WTC11 (cell line): ENCODE measurements at regions not wholly inside any gene's neighbourhood (a gene's known extent, or its start where the extent isn't known, plus 50 kb on each side); places are given as distances from the start of the nearest gene placed in this dataset.

ENCODE experiments used
- ATAC-seq: fragments of 200-7000 bp; cut with Tn5 transposase; 2 replicates; pipeline ENCODE4 v1.10.0; 2021; ENCODE audit warnings: mild to moderate bottlenecking, moderate library complexity
- CTCF ChIA-PET: fragments of 300-600 bp; sonication (Branson Sonifier 250); formaldehyde crosslinking; loops from one replicate; lab custom pipeline; 2021; ENCODE audit warnings: antibody characterized with exemption; lab: Charles Lee
- POLR2A ChIA-PET: fragments of 350-600 bp; sonication (Branson Sonifier 250); formaldehyde crosslinking; loops from one replicate; lab custom pipeline; 2021; ENCODE audit warnings: antibody characterized with exemption; lab: Charles Lee
- DNase-seq: peaks from one replicate; pipeline ENCODE4 v3.0.0; 2021; ENCODE audit warnings: low spot score
- H3K27ac Mint-ChIP-seq: 2 replicates; pipeline ENCODE4 v1.8.0; 2021; ENCODE audit warnings: mixed read lengths
- H3K27me3 Mint-ChIP-seq: 2 replicates; pipeline ENCODE4 v1.8.0; 2021; ENCODE audit warnings: low read depth, mild to moderate bottlenecking, moderate library complexity, mixed read lengths
- H3K36me3 Mint-ChIP-seq: 2 replicates; pipeline ENCODE4 v1.8.0; 2021; ENCODE audit warnings: mixed read lengths
- H3K4me1 Mint-ChIP-seq: 2 replicates; pipeline ENCODE4 v1.8.0; 2022; ENCODE audit warnings: mixed read lengths
- H3K4me3 Mint-ChIP-seq: 2 replicates; pipeline ENCODE4 v1.8.0; 2021; ENCODE audit warnings: mild to moderate bottlenecking, moderate library complexity, mixed read lengths
- H3K9me3 Mint-ChIP-seq: 2 replicates; pipeline ENCODE4 v1.8.0; 2021; ENCODE audit warnings: mixed read lengths
- AR ChIP-seq: fragments of 250-450 bp; sonication (Bioruptor Pico); IDR thresholded peaks from 2 replicates; pipeline ENCODE4 v1.9.0; 2021; ENCODE audit warnings: mild to moderate bottlenecking
- ARID4B ChIP-seq: sonication (generic); formaldehyde crosslinking; IDR thresholded peaks from 2 replicates; pipeline ENCODE4 v1.8.0; 2023; ENCODE audit warnings: missing genetic modification reagents, mild to moderate bottlenecking, borderline replicate concordance
- FOXP1 ChIP-seq: sonication (generic); formaldehyde crosslinking; IDR thresholded peaks from 2 replicates; pipeline ENCODE4 v1.8.0; 2022; ENCODE audit warnings: missing genetic modification reagents, mild to moderate bottlenecking, moderate library complexity, borderline replicate concordance
- KAT7 ChIP-seq: sonication (generic); formaldehyde crosslinking; IDR thresholded peaks from 2 replicates; pipeline ENCODE4 v1.8.1; 2023; ENCODE audit warnings: missing genetic modification reagents, mild to moderate bottlenecking, borderline replicate concordance
- NFATC4 ChIP-seq: fragments of 250-450 bp; sonication (Bioruptor Pico); IDR thresholded peaks from 2 replicates; pipeline ENCODE4 v1.9.0; 2021; ENCODE audit warnings: mild to moderate bottlenecking
- NFE2L1 ChIP-seq: sonication (generic); formaldehyde crosslinking; IDR thresholded peaks from 2 replicates; pipeline ENCODE4 v1.8.1; 2023; ENCODE audit warnings: missing genetic modification reagents
- NR3C1 ChIP-seq: sonication (generic); formaldehyde crosslinking; conservative IDR thresholded peaks from 2 replicates; pipeline ENCODE4 v1.8.1; 2023; ENCODE audit warnings: low read depth, mild to moderate bottlenecking, missing genetic modification reagents
- SMAD3 ChIP-seq: sonication (generic); formaldehyde crosslinking; IDR thresholded peaks from 2 replicates; pipeline ENCODE4 v1.8.0; 2022; ENCODE audit warnings: missing genetic modification reagents, mild to moderate bottlenecking, borderline replicate concordance
- TP53 ChIP-seq: sonication (generic); formaldehyde crosslinking; IDR thresholded peaks from 2 replicates; pipeline ENCODE4 v1.8.1; 2023; ENCODE audit warnings: mild to moderate bottlenecking, missing genetic modification reagents
- ZNF232 ChIP-seq: sonication (generic); formaldehyde crosslinking; IDR thresholded peaks from 2 replicates; pipeline ENCODE4 v1.8.0; 2022; ENCODE audit warnings: mild to moderate bottlenecking, missing genetic modification reagents
- ZNF425 ChIP-seq: fragments of 250-450 bp; sonication (Bioruptor Pico); conservative IDR thresholded peaks from 2 replicates; pipeline ENCODE4 v1.9.0; 2021; ENCODE audit warnings: mild to moderate bottlenecking
- TF ChIP-seq, protein P1 (sequence below): sonication (generic); formaldehyde crosslinking; IDR thresholded peaks from 2 replicates; pipeline ENCODE4 v1.8.1; 2022; ENCODE audit warnings: mild to moderate bottlenecking, missing genetic modification reagents, moderate library complexity, borderline replicate concordance
- TF ChIP-seq, protein P2 (sequence below): sonication (generic); formaldehyde crosslinking; IDR thresholded peaks from 2 replicates; pipeline ENCODE4 v1.8.1; 2023; ENCODE audit warnings: mild to moderate bottlenecking, moderate library complexity, missing genetic modification reagents
- TF ChIP-seq, protein P3 (sequence below): sonication (generic); formaldehyde crosslinking; IDR thresholded peaks from 2 replicates; pipeline ENCODE4 v1.8.0; 2022; ENCODE audit warnings: mild to moderate bottlenecking, missing genetic modification reagents

DNA sequence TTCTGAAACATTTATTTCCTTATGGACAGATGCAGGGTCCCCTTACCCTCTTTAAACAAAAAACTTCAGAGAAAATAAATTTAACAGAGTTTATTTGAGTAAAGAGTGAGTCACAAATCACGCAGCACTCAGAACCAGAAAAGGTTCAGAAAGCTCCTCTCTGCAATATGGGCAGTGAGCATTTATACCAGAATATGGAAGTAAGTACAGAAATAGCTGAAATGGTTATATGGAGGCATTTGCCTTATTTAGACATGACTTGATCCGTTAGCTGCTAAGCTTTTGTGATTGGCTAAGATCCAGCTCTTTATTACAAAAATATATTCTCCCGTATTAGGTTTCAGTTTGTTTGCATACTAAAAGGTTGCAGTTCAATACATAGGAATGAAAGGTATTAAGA lies 1554.1 kb downstream of the EFNA5 start:
- CTCF ChIA-PET, result no interaction called here
- no peak for ATAC-seq
- TF ChIP-seq, protein P1, sequence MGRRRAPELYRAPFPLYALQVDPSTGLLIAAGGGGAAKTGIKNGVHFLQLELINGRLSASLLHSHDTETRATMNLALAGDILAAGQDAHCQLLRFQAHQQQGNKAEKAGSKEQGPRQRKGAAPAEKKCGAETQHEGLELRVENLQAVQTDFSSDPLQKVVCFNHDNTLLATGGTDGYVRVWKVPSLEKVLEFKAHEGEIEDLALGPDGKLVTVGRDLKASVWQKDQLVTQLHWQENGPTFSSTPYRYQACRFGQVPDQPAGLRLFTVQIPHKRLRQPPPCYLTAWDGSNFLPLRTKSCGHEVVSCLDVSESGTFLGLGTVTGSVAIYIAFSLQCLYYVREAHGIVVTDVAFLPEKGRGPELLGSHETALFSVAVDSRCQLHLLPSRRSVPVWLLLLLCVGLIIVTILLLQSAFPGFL (CRISPR knock-in tag), result no peak
- no peak for TF ChIP-seq FOXP1 (CRISPR knock-in tag)
- TF ChIP-seq TP53 (CRISPR knock-in tag), result no peak
- TF ChIP-seq, protein P2, sequence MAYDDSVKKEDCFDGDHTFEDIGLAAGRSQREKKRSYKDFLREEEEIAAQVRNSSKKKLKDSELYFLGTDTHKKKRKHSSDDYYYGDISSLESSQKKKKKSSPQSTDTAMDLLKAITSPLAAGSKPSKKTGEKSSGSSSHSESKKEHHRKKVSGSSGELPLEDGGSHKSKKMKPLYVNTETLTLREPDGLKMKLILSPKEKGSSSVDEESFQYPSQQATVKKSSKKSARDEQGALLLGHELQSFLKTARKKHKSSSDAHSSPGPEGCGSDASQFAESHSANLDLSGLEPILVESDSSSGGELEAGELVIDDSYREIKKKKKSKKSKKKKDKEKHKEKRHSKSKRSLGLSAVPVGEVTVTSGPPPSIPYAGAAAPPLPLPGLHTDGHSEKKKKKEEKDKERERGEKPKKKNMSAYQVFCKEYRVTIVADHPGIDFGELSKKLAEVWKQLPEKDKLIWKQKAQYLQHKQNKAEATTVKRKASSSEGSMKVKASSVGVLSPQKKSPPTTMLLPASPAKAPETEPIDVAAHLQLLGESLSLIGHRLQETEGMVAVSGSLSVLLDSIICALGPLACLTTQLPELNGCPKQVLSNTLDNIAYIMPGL (CRISPR knock-in tag), result no peak
- TF ChIP-seq ZNF232 (CRISPR knock-in tag), result no peak
- TF ChIP-seq, protein P3, sequence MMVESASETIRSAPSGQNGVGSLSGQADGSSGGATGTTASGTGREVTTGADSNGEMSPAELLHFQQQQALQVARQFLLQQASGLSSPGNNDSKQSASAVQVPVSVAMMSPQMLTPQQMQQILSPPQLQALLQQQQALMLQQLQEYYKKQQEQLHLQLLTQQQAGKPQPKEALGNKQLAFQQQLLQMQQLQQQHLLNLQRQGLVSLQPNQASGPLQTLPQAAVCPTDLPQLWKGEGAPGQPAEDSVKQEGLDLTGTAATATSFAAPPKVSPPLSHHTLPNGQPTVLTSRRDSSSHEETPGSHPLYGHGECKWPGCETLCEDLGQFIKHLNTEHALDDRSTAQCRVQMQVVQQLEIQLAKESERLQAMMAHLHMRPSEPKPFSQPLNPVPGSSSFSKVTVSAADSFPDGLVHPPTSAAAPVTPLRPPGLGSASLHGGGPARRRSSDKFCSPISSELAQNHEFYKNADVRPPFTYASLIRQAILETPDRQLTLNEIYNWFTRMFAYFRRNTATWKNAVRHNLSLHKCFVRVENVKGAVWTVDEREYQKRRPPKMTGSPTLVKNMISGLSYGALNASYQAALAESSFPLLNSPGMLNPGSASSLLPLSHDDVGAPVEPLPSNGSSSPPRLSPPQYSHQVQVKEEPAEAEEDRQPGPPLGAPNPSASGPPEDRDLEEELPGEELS (CRISPR knock-in tag), result no peak
- TF ChIP-seq NFATC4 (CRISPR knock-in tag), result no peak
- TF ChIP-seq NFE2L1 (CRISPR knock-in tag), result no peak
- TF ChIP-seq SMAD3 (CRISPR knock-in tag), result no peak
- no peak for TF ChIP-seq KAT7
- no peak for TF ChIP-seq ARID4B (CRISPR knock-in tag)
- TF ChIP-seq ZNF425 (CRISPR knock-in tag), result no peak
- no peak for TF ChIP-seq AR (CRISPR knock-in tag)
- no peak for TF ChIP-seq NR3C1 (CRISPR knock-in tag)
- TF ChIP-seq, all 79 proteins: peak for 0
- H3K4me1 Mint-ChIP-seq, result peaks cover 17% of the 10 kb centered on the region
- no peaks in the 10 kb centered on the region for H3K27me3 Mint-ChIP-seq
- no peak overlapping the region for H3K4me3 Mint-ChIP-seq
- POLR2A ChIA-PET, result interaction anchor here (0.6 kb wide), 1 partner anchor 395 kb away, joined by 4 read pairs; no protein-coding TSS in a partner anchor
- DNase-seq, result no peak
- no peak overlapping the region for H3K27ac Mint-ChIP-seq
- H3K36me3 Mint-ChIP-seq, result peaks cover 37% of the 10 kb centered on the region
- peaks cover 52% of the 10 kb centered on the region for H3K9me3 Mint-ChIP-seq
